Activated CD4-positive, alpha-beta T cell treated with anti-CD3 and anti-CD28 coated beads for 1 hour (primary cell): ENCODE measurements at regions not wholly inside any gene's neighbourhood (a gene's known extent, or its start where the extent isn't known, plus 50 kb on each side); places are given as distances from the start of the nearest gene placed in this dataset.

Experiments used
- DNase-seq: peaks from one replicate; pipeline ENCODE4 v3.0.0-alpha.2; 2020

DNA sequence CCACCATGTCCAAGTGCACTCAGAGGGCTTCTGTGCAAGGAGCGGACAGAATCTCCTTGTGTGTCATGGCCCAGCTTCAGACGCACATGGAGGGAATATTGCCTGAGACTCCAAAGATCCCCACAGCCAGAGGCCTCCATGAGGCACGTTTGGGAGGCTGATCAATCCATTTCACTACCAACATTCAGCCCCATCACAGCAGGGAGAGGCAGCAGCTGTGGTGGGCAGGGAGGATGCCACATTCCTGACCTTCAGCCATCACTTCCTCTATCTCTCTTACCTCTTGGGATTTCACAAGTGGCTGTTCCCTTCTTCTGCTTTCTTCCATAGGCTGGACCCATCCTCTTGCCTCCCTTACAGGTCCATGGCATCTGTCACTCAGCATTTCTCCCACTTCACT is 82.4 kb upstream of the MBNL2 start:
- no peak for DNase-seq

DNA sequence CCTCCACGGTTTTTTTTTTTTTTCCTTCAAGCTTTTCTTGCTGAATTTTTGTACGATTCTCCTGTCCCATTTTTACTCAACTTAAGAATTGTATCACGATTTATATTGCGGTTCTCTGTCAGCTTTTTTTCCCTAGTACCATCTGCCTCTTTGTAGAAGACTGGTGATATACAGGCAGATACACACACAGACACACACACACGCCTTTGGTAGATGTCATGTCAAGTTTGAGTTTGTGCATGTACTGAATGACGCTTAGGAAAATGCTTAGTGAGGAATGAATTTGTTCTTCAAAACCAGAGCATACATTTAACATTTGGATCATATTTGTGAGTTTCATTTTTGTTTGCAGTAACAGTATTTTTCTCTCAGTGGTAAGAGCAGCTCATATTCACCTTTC is 82.0 kb upstream of the MBNL2 start:
- no peak for DNase-seq

DNA sequence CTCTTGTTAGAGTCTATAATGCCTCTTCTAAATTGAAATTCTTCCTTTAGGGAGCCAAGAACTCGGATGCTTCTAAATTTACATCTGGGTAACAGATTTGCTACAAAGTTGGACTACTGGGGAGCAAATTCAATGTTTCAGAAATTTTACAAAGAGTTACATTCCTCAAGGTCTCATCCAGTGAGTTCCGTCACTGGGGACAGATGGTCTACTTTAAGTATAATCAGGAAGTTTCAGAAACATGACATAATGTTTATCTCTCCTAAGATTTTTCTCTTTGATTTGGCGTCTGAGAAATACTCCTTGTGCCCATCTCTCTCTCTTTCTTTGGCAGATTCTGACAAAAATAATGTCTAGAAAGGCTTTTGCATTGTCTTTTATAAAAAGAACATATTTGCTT is 81.5 kb upstream of the MBNL2 start:
- DNase-seq = no peak

DNA sequence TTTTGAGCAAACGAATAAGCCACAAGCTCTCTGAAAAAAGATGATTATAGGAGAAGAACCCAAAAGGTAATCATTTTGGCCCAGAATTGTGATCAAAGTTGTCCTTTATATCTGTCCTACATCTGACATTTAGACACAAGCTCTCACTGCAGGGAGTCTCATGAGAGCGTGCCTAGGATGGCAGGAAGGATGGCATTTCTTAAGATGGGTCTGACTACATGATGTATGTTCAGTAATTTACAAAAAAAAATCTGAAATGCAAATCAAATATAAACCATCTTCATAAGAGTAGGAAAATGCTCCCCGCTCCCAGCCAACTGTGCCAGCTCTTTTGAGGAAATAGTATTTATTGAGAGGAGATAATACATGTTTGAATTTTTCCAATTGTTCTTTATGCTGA is 81.0 kb upstream of the MBNL2 start:
- no peak for DNase-seq

DNA sequence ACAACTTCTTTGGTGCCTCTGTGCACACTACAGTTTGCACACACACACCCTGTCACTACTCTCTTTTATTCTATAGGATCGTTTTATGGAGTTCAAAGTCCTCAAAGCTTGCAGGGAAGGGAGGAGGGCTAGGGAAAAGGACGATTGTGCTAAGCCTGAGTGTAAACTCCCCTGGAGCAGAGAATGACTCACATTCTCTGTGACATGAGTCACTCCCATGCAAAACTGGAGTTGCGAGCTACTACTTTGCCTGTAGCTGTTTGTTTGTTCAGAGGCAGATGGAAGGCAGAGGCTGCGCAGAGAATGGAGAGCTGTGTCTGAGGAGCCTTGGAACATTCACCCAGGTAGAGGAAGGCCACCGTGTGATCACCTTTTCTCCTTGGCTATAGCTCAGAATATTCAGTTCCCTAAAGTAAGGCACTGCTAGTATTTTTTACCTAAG is 80.5 kb upstream of the MBNL2 start:
- DNase-seq = no peak

DNA sequence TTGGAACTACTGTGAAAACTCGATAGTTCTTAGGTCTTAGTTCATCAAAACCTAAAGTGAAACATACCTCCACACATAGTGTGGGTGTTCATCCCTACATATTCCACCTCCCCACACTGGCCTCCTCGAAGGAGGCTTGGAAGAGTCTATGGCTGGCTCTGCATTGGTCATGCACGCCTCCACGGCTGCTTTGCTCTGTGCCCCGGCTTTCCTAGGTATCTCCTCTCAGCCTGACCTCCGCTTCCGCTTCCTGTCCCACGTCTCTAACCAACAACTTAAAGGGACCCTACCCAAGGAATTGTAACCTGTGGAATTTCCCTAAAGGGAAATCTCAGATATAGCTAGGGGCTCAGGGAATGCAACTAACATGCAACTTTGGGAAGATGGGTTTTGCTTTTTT is 79.7 kb upstream of the MBNL2 start:
- DNase-seq = no peak

DNA sequence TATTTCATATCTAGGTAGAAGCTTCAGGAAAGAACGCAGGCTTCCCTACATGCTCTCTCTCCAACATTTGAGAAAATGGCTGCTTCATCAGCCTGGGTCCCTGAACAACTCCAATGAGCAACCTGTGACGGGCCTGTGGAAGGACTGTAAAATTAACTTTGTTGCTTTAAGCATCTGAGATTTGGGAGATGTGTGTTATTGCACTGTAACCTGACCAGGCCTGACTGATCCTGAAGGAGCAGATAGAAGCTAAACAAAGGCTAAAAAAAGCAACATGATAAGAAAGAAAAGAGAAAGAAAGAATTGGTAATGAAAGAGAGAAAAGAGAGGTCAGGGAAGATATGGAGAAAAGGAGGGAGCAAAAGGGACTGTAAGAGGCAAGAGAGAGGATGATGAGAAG is 77.1 kb upstream of the MBNL2 start:
- DNase-seq = no peak

DNA sequence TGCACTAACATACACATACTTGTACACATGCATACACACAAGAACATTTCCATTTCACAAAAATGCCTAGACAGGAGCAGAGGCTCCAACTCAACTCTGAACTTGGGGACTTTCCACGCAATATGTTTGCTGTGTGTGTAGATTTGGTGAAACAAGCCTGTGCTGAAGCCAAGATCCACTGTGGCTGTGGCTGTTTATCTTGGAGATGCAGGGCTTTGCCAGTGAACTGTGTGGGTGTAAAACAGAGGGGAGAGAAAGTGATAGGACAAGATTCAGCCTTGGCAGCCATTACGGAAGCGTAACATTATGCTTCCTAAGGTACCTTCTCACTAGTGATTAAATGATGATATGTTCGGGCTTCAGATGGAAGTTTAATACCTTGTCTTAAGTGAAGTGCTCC is 73.2 kb upstream of the MBNL2 start:
- DNase-seq = no peak

DNA sequence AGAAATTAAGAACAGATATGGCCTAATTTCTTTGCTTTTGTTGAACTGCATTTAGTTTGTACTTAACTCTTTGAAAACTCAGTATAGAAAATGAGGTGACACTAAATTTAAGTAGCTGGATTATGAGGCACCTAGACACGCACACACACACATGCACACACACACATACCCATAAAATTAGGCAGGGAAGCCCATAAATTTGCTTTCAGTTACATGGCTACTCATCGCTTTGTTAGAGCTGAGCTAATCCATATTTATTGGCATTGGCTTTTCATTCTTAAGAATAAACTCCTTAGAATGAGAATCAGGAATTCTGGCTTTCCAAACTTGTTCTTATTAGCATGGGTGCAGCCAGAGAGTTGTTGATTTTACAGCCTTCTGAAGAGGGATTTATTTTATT is 61.7 kb upstream of the MBNL2 start:
- no peak for DNase-seq

DNA sequence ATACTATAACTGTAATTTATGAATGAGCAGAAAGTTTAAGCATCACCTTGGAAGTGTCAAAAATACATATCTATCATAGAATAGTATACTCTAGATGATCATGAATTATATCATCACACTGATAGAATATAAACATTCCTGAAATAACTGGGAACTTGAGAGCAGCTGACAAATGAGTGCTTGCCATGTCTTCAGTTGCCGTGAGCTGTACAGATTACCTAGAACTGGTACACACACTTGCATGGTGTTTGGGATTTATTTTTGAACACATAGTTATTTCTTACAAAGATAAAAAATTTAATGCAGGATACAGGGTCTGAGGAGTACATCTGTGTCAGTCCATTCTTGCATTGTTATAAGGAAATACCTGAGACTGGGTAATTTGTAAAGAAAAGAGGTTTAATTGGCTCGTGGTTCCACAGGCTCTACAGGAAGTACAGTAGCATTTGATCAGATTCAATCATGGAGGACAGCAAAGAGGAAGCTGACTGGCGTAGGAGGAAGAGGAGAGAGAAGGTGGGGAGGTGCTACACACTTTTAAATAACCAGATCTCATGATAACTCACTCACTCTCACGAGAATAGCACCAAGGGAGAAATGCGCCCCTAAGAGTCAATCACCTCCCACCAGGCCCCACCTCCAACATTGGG is 60.4 kb upstream of the MBNL2 start:
- DNase-seq = no peak

DNA sequence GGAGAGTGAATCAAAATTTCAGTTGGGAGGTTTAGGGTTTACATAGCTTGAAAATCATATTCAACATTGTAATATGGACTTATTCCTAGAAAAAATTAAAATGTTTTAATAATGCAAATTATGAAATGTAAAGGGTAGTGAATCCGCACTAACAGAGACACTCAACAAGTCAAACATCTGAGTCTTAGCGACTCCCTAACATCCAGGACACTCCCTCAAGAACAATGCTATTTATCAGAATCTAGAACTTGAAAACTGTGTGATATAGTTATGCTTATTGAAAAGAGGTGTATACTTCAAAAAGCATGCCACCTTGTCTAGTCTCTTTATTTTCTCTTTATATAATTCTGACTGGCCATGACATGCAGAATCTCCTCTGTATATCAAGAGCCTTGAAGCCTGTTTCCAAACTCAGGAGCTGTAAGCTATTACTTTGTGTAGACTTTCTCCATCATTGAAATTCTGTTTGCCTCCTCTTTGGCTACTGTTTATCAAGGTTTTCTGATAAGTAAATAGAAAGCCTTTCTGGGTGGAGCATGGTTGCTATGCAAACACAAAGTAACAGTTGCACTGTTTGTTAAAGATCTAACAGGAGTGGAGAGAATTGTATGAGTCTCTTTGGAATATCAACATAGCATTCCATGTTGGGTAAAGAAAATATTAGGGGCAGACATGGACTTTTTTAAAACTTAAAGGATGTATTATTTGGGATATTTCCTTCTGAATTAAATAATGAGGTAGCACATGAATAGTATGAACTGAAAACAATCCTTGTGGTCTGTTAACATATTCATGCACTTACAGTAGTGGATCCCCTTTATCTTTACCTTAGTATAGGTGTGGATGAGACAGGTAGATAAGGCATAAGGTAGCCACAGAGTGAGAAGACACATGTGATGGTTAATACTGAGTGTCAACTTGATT is 56.4 kb upstream of the MBNL2 start:
- DNase-seq = no peak

DNA sequence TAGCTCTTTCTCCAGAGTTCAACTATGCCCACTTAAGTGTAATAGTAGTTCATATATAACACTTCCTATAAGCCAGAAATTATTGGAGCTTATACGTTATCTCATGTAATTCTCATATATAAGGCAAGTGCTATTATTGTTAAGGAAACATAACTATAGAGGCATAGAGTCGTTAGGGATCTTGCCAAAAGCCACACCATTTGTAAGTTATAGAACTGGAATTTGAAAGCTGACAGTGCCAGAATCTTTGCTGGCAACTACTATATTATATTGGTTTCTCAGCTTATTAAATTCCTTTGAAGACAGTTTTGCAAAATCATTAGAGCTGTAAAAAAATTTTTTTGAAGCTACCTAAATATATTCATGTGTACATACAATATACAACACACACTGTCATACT is 51.0 kb upstream of the MBNL2 start:
- DNase-seq = no peak
